ENCODE measurements at regions not wholly inside any gene's neighbourhood (a gene's known extent, or its start where the extent isn't known, plus 50 kb on each side); places are given as distances from the start of the nearest gene placed in this dataset.
A peak's percentile ranks its signal among the peaks of the same experiment; 100 is the strongest.

- ATAC-seq = no peak
- intact Hi-C loops (cut with DNase I) = no loop called here
- no peak for DNase-seq (ENCODE audit: missing footprints)
These were observed 181.5 kb downstream of the MATN1 start for GRCh38 chr1:30541721-30542485.

GRCh38 chr1:30540611-30541192 is 182.7 kb downstream of the MATN1 start:
- DNase-seq (ENCODE audit: missing footprints) = no peak
- intact Hi-C loops (cut with DNase I) = no loop called here
- ATAC-seq = no peak

DNA sequence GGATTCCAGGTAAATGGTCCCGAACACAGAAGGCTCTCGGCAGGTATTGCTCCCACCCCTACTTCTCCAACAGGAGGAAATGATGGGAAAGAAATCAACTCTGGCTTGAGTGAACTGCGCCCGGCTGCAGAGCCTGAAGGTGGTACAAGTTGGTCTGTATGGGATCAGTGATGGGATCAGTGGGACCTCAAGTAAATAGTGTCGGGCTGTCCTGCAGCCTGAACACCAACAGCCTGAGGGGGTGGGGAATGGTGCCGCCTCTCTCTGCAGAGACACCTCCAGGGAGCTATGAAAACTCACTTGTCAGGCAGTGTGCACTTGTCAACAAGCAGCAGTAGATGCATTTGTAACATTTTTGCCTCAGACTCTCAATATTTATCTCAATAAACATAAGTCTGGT is 183.5 kb downstream of the MATN1 start:
- intact Hi-C loops (cut with DNase I) = no loop called here
- no peak for DNase-seq (ENCODE audit: missing footprints)
- no peak for ATAC-seq

DNA sequence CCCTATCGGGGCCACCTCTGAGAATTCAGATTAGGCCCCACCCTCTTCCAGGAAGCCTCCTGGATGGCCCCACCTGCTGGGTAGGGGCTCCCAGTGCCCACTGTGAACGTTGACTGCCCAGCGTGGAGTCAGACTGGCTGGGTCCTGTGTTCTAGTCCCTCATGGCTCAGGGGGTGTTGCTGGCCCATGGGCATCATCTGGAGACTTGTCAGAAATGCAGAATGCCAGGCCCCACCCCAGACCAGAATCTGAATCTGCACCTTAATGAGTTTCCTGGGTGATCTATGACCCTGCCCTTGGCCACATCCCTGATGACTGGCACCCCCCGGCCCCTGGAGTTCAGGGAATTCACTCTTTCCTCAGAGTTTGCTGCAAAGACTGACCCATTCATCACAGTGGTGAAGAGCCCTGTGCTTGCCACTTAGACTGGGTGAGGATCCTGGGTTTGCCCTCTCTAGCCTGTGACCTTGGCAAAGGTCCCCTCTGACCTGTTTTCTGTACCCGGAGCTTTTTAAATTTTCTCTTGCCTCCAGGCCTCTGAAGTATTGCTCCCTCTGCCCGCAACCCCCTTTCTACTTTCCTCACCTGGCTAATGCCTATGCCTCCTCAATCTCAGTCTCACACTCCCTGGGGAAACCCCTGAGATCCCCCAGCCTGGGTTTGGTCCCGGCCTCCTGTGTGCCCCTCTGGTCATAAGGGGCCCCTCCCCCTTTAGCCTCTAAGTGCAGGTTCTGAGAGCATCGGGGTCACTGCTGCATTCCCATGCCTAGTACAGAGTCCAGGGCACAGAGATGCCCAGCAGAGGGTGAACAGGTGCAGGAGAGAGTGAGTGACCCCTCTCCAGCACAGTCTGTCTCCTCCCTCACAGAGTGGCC is 184.2 kb downstream of the MATN1 start:
- intact Hi-C loops (cut with DNase I) = no loop called here
- DNase-seq (ENCODE audit: missing footprints) (no peak), ATAC-seq (no peak)

GRCh38 chr1:30538226-30538992 is 185.0 kb downstream of the MATN1 start:
- DNase-seq (ENCODE audit: missing footprints) (no peak), ATAC-seq (no peak)
- intact Hi-C loops (cut with DNase I) = no loop called here

GRCh38 chr1:30537279-30537678 is 186.1 kb downstream of the MATN1 start:
- DNase-seq (ENCODE audit: missing footprints) = no peak
- no peak for ATAC-seq
- intact Hi-C loops (cut with DNase I) = no loop called here

DNA sequence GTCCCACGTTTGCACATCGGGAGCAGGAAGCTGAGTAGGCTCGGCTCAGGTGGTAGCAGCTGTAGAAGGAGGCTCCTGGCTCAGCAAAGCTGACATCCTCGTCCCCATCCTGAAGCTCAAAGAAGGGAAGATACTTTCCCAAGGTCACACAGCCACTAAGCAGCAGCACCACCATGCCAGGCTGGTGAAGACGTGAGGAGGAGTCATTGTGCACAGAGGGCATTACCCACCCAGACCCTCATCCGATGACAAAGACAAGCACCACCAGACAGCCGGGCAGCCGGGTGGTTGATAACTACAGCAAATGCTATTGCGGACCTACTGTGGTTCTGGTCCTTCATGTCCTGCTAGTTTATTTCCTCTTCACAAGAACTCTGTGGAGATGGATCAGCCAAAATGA is 186.9 kb downstream of the MATN1 start:
- ATAC-seq = no peak
- no peak for DNase-seq (ENCODE audit: missing footprints)
- intact Hi-C loops (cut with DNase I) = no loop called here

GRCh38 chr1:30535595-30536325 is 187.6 kb downstream of the MATN1 start:
- no peak for ATAC-seq
- no peak for DNase-seq (ENCODE audit: missing footprints)
- intact Hi-C loops (cut with DNase I) = no loop called here

DNA sequence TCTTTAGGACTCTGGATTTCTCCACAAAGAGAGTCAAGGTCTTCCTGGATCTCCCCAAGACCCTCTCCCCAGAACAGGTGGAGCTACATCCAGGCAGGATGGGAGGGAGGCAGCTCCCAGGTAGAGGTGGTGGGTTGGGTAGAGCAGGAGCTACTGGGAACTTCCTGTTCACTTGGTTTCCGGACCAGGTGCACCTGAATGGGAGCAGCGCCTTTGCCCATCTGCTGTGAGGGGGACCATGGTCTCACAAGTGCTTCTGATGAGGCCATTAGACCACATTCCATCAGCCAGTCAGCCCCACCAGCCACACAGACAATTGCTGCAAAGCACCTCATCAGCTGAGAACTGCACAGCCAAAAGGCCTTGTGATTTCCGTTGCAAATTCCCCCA is 188.8 kb downstream of the MATN1 start:
- intact Hi-C loops (cut with DNase I) = no loop called here
- ATAC-seq = no peak
- no peak for DNase-seq (ENCODE audit: missing footprints)

GRCh38 chr1:30533796-30534550 is 189.4 kb downstream of the MATN1 start:
- DNase-seq (ENCODE audit: missing footprints) (no peak), ATAC-seq (no peak)
- intact Hi-C loops (cut with DNase I) = no loop called here

DNA sequence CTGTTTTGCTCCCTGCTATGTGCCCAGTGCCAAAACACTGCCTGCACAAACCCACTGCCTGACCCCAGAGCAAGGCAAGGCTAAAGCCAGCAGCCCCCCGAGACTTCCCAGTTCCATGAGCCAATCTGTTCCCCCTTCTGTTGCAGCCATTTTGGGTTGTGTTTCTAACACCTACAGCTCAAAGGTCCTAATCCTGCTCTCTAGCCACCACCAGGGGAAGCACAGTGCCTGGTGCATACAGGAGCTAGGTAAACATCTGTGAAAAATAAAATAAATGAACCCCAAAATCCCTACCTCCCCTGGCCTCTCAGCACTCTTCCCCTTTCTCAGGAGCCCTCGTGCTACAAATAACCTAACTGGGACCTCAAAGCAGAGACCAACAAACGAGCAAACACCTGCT is 190.2 kb downstream of the MATN1 start:
- intact Hi-C loops (cut with DNase I) = no loop called here
- no peak for DNase-seq (ENCODE audit: missing footprints)
- ATAC-seq = no peak

DNA sequence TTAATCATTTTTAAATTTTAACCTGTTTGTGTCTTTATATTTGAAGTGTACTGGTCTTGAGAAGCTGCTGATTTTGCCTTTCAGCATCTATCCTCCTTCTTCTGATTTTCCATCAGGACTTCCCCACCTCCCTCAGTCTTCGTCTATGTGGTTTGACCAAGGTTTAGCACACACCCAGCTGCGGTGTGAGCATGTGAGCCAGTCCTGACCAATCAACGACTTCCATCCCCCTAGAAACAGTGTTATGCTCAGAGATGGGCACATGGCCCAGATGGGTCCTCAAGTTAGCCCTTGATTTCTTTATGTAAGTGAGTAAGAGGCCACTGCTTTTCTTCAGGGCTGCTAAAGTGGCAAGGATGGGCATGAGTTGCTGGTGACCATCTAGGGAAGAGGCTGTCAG is 190.8 kb downstream of the MATN1 start:
- intact Hi-C loops (cut with DNase I) = no loop called here
- no peak for DNase-seq (ENCODE audit: missing footprints)
- no peak for ATAC-seq

GRCh38 chr1:30527511-30528140 is 195.8 kb downstream of the MATN1 start:
- DNase-seq (ENCODE audit: missing footprints) = peak; percentile 77
- intact Hi-C loops (cut with DNase I) = loop anchor here (10.0 kb wide), 1 partner anchor 107 kb away; no protein-coding TSS in a partner anchor
- peak; percentile 74 for ATAC-seq

DNA sequence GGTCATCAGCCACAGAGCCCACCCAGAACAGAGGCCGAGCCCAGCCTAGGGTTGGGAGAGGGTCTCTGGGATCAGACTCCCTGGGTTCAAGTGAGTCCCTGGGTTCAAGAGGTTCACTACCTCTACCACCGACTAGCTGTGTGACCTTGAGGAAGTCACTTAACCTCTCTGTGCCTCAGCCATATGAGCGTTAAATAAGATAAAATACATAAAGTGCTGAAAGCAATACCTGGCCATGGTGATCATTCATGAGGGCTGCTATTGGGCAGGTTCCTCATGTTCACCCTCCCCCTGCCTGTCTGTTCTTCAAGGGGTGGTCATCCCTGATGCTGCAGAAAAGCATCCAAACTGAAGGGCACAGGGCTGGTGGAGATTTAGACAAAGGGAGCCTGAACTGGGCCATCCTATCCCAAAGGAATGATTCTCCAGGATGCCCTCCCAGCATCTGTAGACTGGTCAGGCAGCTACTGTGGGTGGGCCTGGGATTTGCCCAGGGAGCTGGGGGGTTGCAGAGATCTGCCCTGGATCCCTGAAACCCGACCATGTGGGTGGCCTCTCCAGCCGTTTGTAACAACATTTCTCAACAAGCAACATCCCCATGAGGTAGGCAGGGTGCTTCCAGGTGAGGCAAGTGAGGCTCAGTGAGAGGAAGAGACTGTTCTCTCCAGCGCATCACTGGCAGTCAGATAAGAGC is 196.6 kb downstream of the MATN1 start:
- DNase-seq (ENCODE audit: missing footprints) (no peak), ATAC-seq (no peak)
- intact Hi-C loops (cut with DNase I) = loop anchor here (10.0 kb wide), 1 partner anchor 108 kb away; no protein-coding TSS in a partner anchor

- ATAC-seq (peak; percentile 6), DNase-seq (ENCODE audit: missing footprints) (no peak)
- intact Hi-C loops (cut with DNase I) = loop anchor here (10.0 kb wide), 1 partner anchor 109 kb away; no protein-coding TSS in a partner anchor
These were observed 197.3 kb downstream of the MATN1 start for GRCh38 chr1:30525971-30526651.

- intact Hi-C loops (cut with DNase I) = loop anchor here (10.0 kb wide), 1 partner anchor 109 kb away; no protein-coding TSS in a partner anchor
- ATAC-seq (no peak), DNase-seq (ENCODE audit: missing footprints) (no peak)
These were observed 197.8 kb downstream of the MATN1 start for GRCh38 chr1:30525631-30525970.
